ENCODE measurements at regions not wholly inside any gene's neighbourhood (a gene's known extent, or its start where the extent isn't known, plus 50 kb on each side); places are given as distances from the start of the nearest gene placed in this dataset.

GRCh38 chr12:44961887-44962286 lies 85.8 kb upstream of the NELL2 start:
- no peak for ATAC-seq
- Histone ChIP-seq H3K36me3 (no peaks in the 10 kb centered on the region), H3K27ac (no peak overlapping the region), H3K9me3 (no peaks in the 10 kb centered on the region), H3K4me3 (no peak overlapping the region), H3K27me3 (no peaks in the 10 kb centered on the region), H3K4me1 (no peaks in the 10 kb centered on the region)
- TF ChIP-seq CTCF (IDR thresholded peaks at IDR 0.05), result no peak
- intact Hi-C loops (cut with DNase I), result no loop called here
- DNase-seq, result no peak

GRCh38 chr12:44960856-44961255 lies 84.7 kb upstream of the NELL2 start:
- Histone ChIP-seq H3K36me3 (no peaks in the 10 kb centered on the region), H3K27ac (no peak overlapping the region), H3K4me3 (no peak overlapping the region), H3K4me1 (no peaks in the 10 kb centered on the region), H3K9me3 (no peaks in the 10 kb centered on the region), H3K27me3 (no peaks in the 10 kb centered on the region)
- intact Hi-C loops (cut with DNase I), result no loop called here
- DNase-seq (no peak), ATAC-seq (no peak)
- no peak for TF ChIP-seq CTCF (IDR thresholded peaks at IDR 0.05)

GRCh38 chr12:44960423-44960822 lies 84.3 kb upstream of the NELL2 start:
- H3K9me3 ChIP-seq, result no peaks in the 10 kb centered on the region
- intact Hi-C loops (cut with DNase I), result no loop called here
- DNase-seq (no peak), ATAC-seq (no peak)
- no peaks in the 10 kb centered on the region for H3K27me3 ChIP-seq
- no peak overlapping the region for H3K4me3 ChIP-seq
- H3K36me3 ChIP-seq, result no peaks in the 10 kb centered on the region
- H3K4me1 ChIP-seq, result no peaks in the 10 kb centered on the region
- no peak overlapping the region for H3K27ac ChIP-seq
- TF ChIP-seq CTCF (IDR thresholded peaks at IDR 0.05), result no peak

- H3K4me1 ChIP-seq, result no peaks in the 10 kb centered on the region
- no peak overlapping the region for H3K27ac ChIP-seq
- H3K4me3 ChIP-seq, result no peak overlapping the region
- H3K27me3 ChIP-seq, result no peaks in the 10 kb centered on the region
- TF ChIP-seq CTCF (IDR thresholded peaks at IDR 0.05), result no peak
- H3K9me3 ChIP-seq, result no peaks in the 10 kb centered on the region
- no peaks in the 10 kb centered on the region for H3K36me3 ChIP-seq
- no peak for DNase-seq
- intact Hi-C loops (cut with DNase I), result no loop called here
- no peak for ATAC-seq
Measured at GRCh38 chr12:44947163-44947562, 71.0 kb upstream of the NELL2 start.

- no peaks in the 10 kb centered on the region for H3K27me3 ChIP-seq
- no peak for ATAC-seq
- no peak for TF ChIP-seq CTCF (IDR thresholded peaks at IDR 0.05)
- no peak overlapping the region for H3K4me3 ChIP-seq
- intact Hi-C loops (cut with DNase I), result no loop called here
- no peaks in the 10 kb centered on the region for H3K36me3 ChIP-seq
- no peaks in the 10 kb centered on the region for H3K9me3 ChIP-seq
- H3K4me1 ChIP-seq, result no peaks in the 10 kb centered on the region
- no peak overlapping the region for H3K27ac ChIP-seq
- no peak for DNase-seq
Measured at GRCh38 chr12:44942714-44943113, 66.6 kb upstream of the NELL2 start.

DNA sequence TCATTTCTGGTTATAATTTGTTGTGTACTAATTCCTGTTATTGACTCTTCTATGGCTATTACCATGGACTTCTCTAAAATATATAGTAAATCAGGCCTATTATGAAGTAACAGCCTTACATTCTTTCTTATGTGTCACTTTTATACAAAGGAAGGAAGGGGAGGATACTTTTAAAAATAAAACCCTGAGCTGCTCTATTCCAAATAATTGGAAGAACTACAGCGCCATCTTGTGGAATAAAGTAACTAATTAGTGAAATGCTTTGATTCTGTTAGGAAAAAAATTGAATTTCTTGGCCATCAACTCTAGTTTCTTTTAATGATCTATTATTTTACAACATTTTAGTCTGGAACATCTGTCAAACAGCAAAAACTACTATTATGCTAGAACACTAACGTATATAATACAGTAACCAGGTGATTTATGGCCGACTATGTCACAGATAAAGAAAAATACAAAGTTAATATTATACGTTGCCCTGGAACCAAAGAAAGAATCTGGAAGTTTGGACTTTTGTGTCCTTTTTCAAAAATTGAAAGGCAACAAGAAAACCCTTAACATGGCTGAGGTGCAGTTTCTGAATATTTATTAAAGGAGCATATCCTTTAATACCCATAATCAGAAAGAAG lies 55.0 kb upstream of the NELL2 start:
- Histone ChIP-seq H3K27me3 (no peaks in the 10 kb centered on the region), H3K36me3 (no peaks in the 10 kb centered on the region), H3K27ac (no peak overlapping the region), H3K4me3 (no peak overlapping the region), H3K4me1 (no peaks in the 10 kb centered on the region), H3K9me3 (no peaks in the 10 kb centered on the region)
- DNase-seq, result no peak
- intact Hi-C loops (cut with DNase I), result no loop called here
- peak; percentile 31 for ATAC-seq
- TF ChIP-seq CTCF (IDR thresholded peaks at IDR 0.05), result peak; percentile 66

Measured in upper lobe of right lung (tissue), 1 donor.